OCI-LY3 (cell line): ENCODE measurements at regions not wholly inside any gene's neighbourhood (a gene's known extent, or its start where the extent isn't known, plus 50 kb on each side); places are given as distances from the start of the nearest gene placed in this dataset.

Experiments
- CTCF ChIP-seq: fragments of 200-600, 300-600 bp; sonication (generic); IDR thresholded peaks from 2 replicates; pipeline ENCODE4 v1.5.1; 2014; ENCODE audit warnings: antibody characterized with exemption, low read length, low read depth
- EZH2phosphoT487 ChIP-seq: fragments of 200-600 bp; shearing (Covaris generic); IDR thresholded peaks from 2 replicates; pipeline ENCODE4 v1.6.1; 2018; ENCODE audit warnings: antibody characterized with exemption, mixed run types, low read depth

GRCh38 chr13:94859278-94859691 is 146.9 kb upstream of the SOX21 start:
- no peak for TF ChIP-seq CTCF
- no peak for TF ChIP-seq EZH2phosphoT487
